Kidney epithelial cell (primary cell): ENCODE measurements at regions not wholly inside any gene's neighbourhood (a gene's known extent, or its start where the extent isn't known, plus 50 kb on each side); places are given as distances from the start of the nearest gene placed in this dataset.

Experiments used
- DNase-seq: peaks from one replicate; pipeline ENCODE4 v3.0.0-alpha.2; 2010; ENCODE audit warnings: low read depth
- H3K27me3 ChIP-seq: 2 replicates; pipeline ENCODE4 v1.6.0; 2011; ENCODE audit warnings: low read length; ENCODE audit not compliant: control insufficient read depth, insufficient read depth
- H3K36me3 ChIP-seq: 2 replicates; pipeline ENCODE4 v1.5.1; 2011; ENCODE audit warnings: low read length; ENCODE audit not compliant: control insufficient read depth, insufficient read depth
- H3K4me3 ChIP-seq: 2 replicates; pipeline ENCODE4 v1.5.1; 2011; ENCODE audit warnings: low read depth, mild to moderate bottlenecking, control low read depth, low read length
- TF ChIP-seq, protein P1 (sequence below): IDR thresholded peaks from 2 replicates; pipeline ENCODE4 v1.5.1; 2011; ENCODE audit warnings: mild to moderate bottlenecking, moderate library complexity, low read length, control low read depth, inconsistent platforms; ENCODE audit not compliant: insufficient read depth, poor library complexity, severe bottlenecking

- no peaks in the 10 kb centered on the region for H3K36me3 ChIP-seq
- H3K4me3 ChIP-seq = no peak overlapping the region
- TF ChIP-seq, protein P1, sequence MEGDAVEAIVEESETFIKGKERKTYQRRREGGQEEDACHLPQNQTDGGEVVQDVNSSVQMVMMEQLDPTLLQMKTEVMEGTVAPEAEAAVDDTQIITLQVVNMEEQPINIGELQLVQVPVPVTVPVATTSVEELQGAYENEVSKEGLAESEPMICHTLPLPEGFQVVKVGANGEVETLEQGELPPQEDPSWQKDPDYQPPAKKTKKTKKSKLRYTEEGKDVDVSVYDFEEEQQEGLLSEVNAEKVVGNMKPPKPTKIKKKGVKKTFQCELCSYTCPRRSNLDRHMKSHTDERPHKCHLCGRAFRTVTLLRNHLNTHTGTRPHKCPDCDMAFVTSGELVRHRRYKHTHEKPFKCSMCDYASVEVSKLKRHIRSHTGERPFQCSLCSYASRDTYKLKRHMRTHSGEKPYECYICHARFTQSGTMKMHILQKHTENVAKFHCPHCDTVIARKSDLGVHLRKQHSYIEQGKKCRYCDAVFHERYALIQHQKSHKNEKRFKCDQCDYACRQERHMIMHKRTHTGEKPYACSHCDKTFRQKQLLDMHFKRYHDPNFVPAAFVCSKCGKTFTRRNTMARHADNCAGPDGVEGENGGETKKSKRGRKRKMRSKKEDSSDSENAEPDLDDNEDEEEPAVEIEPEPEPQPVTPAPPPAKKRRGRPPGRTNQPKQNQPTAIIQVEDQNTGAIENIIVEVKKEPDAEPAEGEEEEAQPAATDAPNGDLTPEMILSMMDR = no peak
- DNase-seq = no peak
- no peaks in the 10 kb centered on the region for H3K27me3 ChIP-seq
These were observed 758.3 kb downstream of the DNAH5 start for GRCh38 chr5:13186177-13186576.

DNA sequence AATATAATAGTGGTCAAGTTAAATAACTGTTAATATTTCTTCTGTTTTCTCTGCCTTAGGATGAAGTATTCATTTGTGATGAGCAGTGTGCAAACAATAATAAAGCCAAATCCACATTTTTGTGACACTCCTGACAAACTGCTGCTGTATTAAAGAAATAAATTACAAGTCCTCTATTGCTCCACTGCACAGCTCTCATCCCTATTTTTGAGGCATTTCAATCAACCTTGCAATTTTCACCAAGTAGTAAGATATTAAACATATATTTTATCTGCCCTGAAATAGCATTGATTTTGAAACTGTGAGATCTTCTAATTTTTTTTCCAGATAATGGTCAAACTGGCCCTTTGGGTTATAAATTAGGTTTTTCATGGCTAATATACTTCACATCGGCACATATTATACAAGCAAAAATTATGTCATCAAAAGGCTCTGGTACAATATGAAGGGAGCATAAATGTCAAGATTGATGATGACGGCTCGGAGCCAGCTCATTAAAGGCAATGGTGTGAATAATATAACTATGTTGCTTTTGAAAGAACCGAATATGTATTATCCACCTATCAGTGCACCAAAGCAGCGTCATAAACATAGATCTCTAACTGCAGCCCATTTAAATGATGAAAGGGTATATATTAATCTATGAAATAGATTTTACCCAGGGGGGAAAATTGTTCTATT lies 764.9 kb downstream of the DNAH5 start:
- TF ChIP-seq, protein P1 = no peak
- no peaks in the 10 kb centered on the region for H3K36me3 ChIP-seq
- H3K4me3 ChIP-seq = no peak overlapping the region
- no peak for DNase-seq
- no peaks in the 10 kb centered on the region for H3K27me3 ChIP-seq

DNA sequence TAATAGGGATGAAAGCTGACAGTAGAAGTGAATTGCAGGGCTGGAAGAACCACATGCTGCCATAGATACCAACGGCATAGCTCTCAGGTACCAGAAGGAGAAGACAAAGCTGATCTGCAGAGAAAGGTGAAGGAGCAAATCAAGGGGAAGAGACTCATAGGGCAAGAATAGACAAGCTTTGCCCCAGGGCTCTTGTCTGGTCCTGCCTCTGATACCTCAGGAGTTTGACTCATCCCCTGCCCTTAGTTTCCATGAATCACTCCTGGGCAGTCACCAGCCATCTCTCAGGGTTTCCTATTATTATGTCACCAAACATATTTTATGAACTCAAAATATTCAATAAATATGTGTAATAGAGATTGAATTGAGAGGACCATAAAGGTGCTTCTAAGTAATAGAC lies 800.9 kb downstream of the DNAH5 start:
- DNase-seq = no peak
- H3K4me3 ChIP-seq = no peak overlapping the region
- H3K27me3 ChIP-seq = no peaks in the 10 kb centered on the region
- TF ChIP-seq, protein P1 = no peak
- no peaks in the 10 kb centered on the region for H3K36me3 ChIP-seq

DNA sequence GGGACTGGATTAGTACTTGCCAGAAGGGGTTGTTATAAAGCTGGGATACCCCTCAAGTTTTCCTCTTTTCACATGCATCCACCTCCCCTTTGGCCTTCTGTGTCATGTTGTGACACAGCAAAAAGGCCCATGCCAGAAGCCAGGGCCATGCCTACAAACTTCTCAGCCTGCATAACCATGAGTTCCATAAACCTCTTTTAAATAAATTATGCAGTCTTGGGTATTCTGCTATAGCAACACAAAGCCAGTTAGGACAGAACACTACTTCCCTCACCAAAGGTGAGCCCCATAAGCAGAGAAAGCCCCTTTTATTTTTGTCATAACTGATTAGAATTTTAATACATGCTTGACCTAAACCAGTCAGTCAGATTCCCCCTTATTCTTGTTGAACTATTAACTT lies 801.3 kb downstream of the DNAH5 start:
- TF ChIP-seq, protein P1 = no peak
- no peak overlapping the region for H3K4me3 ChIP-seq
- DNase-seq = no peak
- no peaks in the 10 kb centered on the region for H3K27me3 ChIP-seq
- H3K36me3 ChIP-seq = no peaks in the 10 kb centered on the region

DNA sequence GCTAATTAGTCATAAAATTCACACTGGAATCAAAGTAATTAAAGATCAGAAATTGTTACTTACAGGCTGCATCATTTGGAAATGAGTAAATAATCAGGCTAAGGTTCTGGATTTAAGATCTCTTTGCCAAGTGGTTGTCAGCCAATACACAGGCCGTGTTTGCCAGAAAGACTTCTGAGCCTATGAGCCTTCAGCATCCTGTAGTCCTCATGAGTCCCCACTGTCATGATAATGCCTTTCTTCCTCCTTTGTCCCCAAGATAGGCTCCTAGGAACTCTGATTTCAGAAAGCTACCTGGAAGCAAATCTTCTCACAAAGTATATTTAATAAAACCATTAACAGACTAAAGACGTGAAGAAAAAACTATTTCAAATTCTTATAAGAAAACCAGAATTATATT lies 810.5 kb downstream of the DNAH5 start:
- no peak overlapping the region for H3K4me3 ChIP-seq
- DNase-seq = no peak
- no peaks in the 10 kb centered on the region for H3K27me3 ChIP-seq
- no peaks in the 10 kb centered on the region for H3K36me3 ChIP-seq
- TF ChIP-seq, protein P1 = no peak

DNA sequence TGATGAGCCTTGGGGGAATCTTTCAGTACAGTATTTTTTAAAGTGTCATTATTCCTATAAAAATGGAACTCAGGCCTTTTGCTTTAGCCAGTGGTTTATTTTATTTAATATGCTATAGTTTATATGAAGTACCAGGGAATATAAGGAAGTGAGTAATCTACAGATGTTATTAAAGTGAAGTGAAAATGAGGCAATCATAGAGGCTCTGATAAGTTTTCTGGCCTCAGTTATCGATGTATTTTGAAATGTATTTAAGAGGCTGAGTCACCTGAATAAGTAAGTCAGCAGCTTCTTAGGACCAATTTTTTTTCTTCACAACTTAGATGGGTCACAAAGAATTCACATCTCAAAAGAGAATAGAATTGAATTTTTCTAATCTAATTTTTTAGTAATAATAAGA lies 829.0 kb downstream of the DNAH5 start:
- Histone ChIP-seq H3K4me3 (no peak overlapping the region), H3K27me3 (no peaks in the 10 kb centered on the region), H3K36me3 (no peaks in the 10 kb centered on the region)
- TF ChIP-seq, protein P1 = no peak
- DNase-seq = no peak
